ENCODE measurements at regions not wholly inside any gene's neighbourhood (a gene's known extent, or its start where the extent isn't known, plus 50 kb on each side); places are given as distances from the start of the nearest gene placed in this dataset.

GRCh38 chr15:61680260-61681037, 379.8 kb downstream of the VPS13C start:
- no peak for FAIRE-seq
- Histone ChIP-seq H2AFZ (ENCODE audit: control insufficient read depth, low read length) (no peak overlapping the region), H3K27me3 (ENCODE audit: control insufficient read depth, extremely low read depth, insufficient read depth, low read length) (peaks cover 3% of the 10 kb centered on the region), H3K9me3 (ENCODE audit: control insufficient read depth, low read depth, low read length) (no peaks in the 10 kb centered on the region), H3K27ac (ENCODE audit: control insufficient read depth, insufficient read depth, low read length) (no peak overlapping the region), H3K79me2 (ENCODE audit: control insufficient read depth, insufficient read depth, low read length) (no peaks in the 10 kb centered on the region), H3K9ac (ENCODE audit: control insufficient read depth, extremely low read depth, insufficient read depth, low read length) (no peak overlapping the region), H4K20me1 (ENCODE audit: control insufficient read depth, extremely low read depth, insufficient read depth, low read length) (no peaks in the 10 kb centered on the region), H3K9me1 (ENCODE audit: control insufficient read depth, extremely low read depth, insufficient read depth, low read length) (no peaks in the 10 kb centered on the region), H3K4me2 (ENCODE audit: control insufficient read depth, extremely low read depth, insufficient read depth, low read depth, low read length) (no peak overlapping the region), H3K4me1 (ENCODE audit: control insufficient read depth, extremely low read depth, insufficient read depth, low read length) (no peaks in the 10 kb centered on the region), H3K4me3 (ENCODE audit: control insufficient read depth in 2 of 3, extremely low read depth in 1 of 3, insufficient read depth in 2 of 3, low read depth in 1 of 3, low read length in 3 of 3) (no peak overlapping the region), H3K36me3 (ENCODE audit: control insufficient read depth in 2 of 2, extremely low read depth in 1 of 2, insufficient read depth in 2 of 2, low read length in 2 of 2) (no peaks in the 10 kb centered on the region)
- DNase-seq (ENCODE audit: low read depth, low spot score), result no peak
- dilution Hi-C loops (cut with MboI; ENCODE audit: extremely low pct_ligation_motif_present, low sequenced_read_pairs), result no loop called here
- TF ChIP-seq EZH2 (IDR thresholded peaks at IDR 0.05; ENCODE audit: low read length) (no peak), CTCF (optimal IDR thresholded peaks at IDR 0.05 in 1 of 3, IDR thresholded peaks at IDR 0.05 in 1 of 3, conservative IDR thresholded peaks at IDR 0.05 in 1 of 3; ENCODE audit: extremely low read depth in 1 of 3, insufficient read depth in 2 of 3, low read length in 3 of 3) (no peak)

- H3K27ac ChIP-seq (ENCODE audit: control insufficient read depth, insufficient read depth, low read length), result no peak overlapping the region
- dilution Hi-C loops (cut with MboI; ENCODE audit: extremely low pct_ligation_motif_present, low sequenced_read_pairs), result no loop called here
- H3K9ac ChIP-seq (ENCODE audit: control insufficient read depth, extremely low read depth, insufficient read depth, low read length), result no peak overlapping the region
- H3K4me1 ChIP-seq (ENCODE audit: control insufficient read depth, extremely low read depth, insufficient read depth, low read length), result no peaks in the 10 kb centered on the region
- no peak overlapping the region for H2AFZ ChIP-seq (ENCODE audit: control insufficient read depth, low read length)
- FAIRE-seq (no peak), DNase-seq (ENCODE audit: low read depth, low spot score) (no peak)
- TF ChIP-seq CTCF (optimal IDR thresholded peaks at IDR 0.05 in 1 of 3, IDR thresholded peaks at IDR 0.05 in 1 of 3, conservative IDR thresholded peaks at IDR 0.05 in 1 of 3; ENCODE audit: extremely low read depth in 1 of 3, insufficient read depth in 2 of 3, low read length in 3 of 3) (no peak), EZH2 (IDR thresholded peaks at IDR 0.05; ENCODE audit: low read length) (no peak)
- no peaks in the 10 kb centered on the region for H3K9me3 ChIP-seq (ENCODE audit: control insufficient read depth, low read depth, low read length)
- no peaks in the 10 kb centered on the region for H3K9me1 ChIP-seq (ENCODE audit: control insufficient read depth, extremely low read depth, insufficient read depth, low read length)
- H3K27me3 ChIP-seq (ENCODE audit: control insufficient read depth, extremely low read depth, insufficient read depth, low read length), result peaks cover 4% of the 10 kb centered on the region
- H3K4me2 ChIP-seq (ENCODE audit: control insufficient read depth, extremely low read depth, insufficient read depth, low read depth, low read length), result no peak overlapping the region
- no peaks in the 10 kb centered on the region for H4K20me1 ChIP-seq (ENCODE audit: control insufficient read depth, extremely low read depth, insufficient read depth, low read length)
- no peak overlapping the region for H3K4me3 ChIP-seq (ENCODE audit: control insufficient read depth in 2 of 3, extremely low read depth in 1 of 3, insufficient read depth in 2 of 3, low read depth in 1 of 3, low read length in 3 of 3)
- no peaks in the 10 kb centered on the region for H3K36me3 ChIP-seq (ENCODE audit: control insufficient read depth in 2 of 2, extremely low read depth in 1 of 2, insufficient read depth in 2 of 2, low read length in 2 of 2)
- H3K79me2 ChIP-seq (ENCODE audit: control insufficient read depth, insufficient read depth, low read length), result no peaks in the 10 kb centered on the region
Observed at GRCh38 chr15:61671736-61672135, 388.5 kb downstream of the VPS13C start.

All from keratinocyte (primary cell).